Panc1 (cell line): ENCODE measurements at regions not wholly inside any gene's neighbourhood (a gene's known extent, or its start where the extent isn't known, plus 50 kb on each side); places are given as distances from the start of the nearest gene placed in this dataset.

Experiments used
- ATAC-seq: fragments of 200-7000 bp; cut with Tn5 transposase; 2 replicates; pipeline ENCODE4 v1.9.1; 2020; ENCODE audit warnings: mild to moderate bottlenecking, moderate library complexity
- BruUV-seq: library from RNA; stranded (reverse); fragments of 400-500 nt; replicated peaks from 2 replicates; lab custom pipeline; 2021; lab: Mats Ljungman, UMichigan
- CTCF ChIA-PET: fragments of 300-600 bp; sonication (Branson Sonifier 250); formaldehyde crosslinking; loops from one replicate; lab custom pipeline; 2022; ENCODE audit warnings: antibody characterized with exemption; lab: Charles Lee
- POLR2A ChIA-PET: fragments of 300-600 bp; sonication (Branson Sonifier 250); formaldehyde crosslinking; loops from one replicate; lab custom pipeline; 2022; ENCODE audit warnings: antibody characterized with exemption; lab: Charles Lee
- DNase-seq: peaks from one replicate; pipeline ENCODE4 v3.0.0-alpha.2; 2010; ENCODE audit warnings: low read depth, low spot score
- H3K27ac ChIP-seq: 2 replicates; pipeline ENCODE4 v1.5.1; 2011; ENCODE audit warnings: mild to moderate bottlenecking, low read length, inconsistent platforms
- H3K27me3 ChIP-seq: fragments of 200-500 bp; sonication (Bioruptor generic); 2 replicates; pipeline ENCODE4 v1.6.0; 2014; ENCODE audit warnings: low read length, inconsistent platforms; ENCODE audit not compliant: control insufficient read depth, insufficient read depth
- H3K36me3 ChIP-seq: fragments of 200-500 bp; sonication (Bioruptor generic); 2 replicates; pipeline ENCODE4 v1.5.1; 2014; ENCODE audit warnings: inconsistent platforms, mild to moderate bottlenecking, low read length, moderate library complexity; ENCODE audit not compliant: control insufficient read depth, insufficient read depth
- H3K4me1 ChIP-seq: 2 replicates; pipeline ENCODE4 v1.5.1; 2011; ENCODE audit warnings: inconsistent platforms, mild to moderate bottlenecking, low read length, moderate library complexity; ENCODE audit not compliant: control insufficient read depth, insufficient read depth
- H3K4me3 ChIP-seq, 2 experiments: 2 replicates each; pipeline ENCODE4 v1.5.1; 2011 to 2012; ENCODE audit warnings: low read depth in 2 of 2, low read length in 2 of 2, mild to moderate bottlenecking in 2 of 2, inconsistent platforms in 1 of 2, moderate library complexity in 1 of 2
- H3K9me3 ChIP-seq: fragments of 200-500 bp; sonication (Bioruptor generic); 2 replicates; pipeline ENCODE4 v1.5.1; 2014; ENCODE audit warnings: low read depth, mild to moderate bottlenecking, inconsistent platforms, low read length, moderate library complexity; ENCODE audit not compliant: control insufficient read depth, insufficient read depth
- POLR2AphosphoS5 ChIP-seq: IDR thresholded peaks from 2 replicates; pipeline ENCODE4 v1.6.1; 2012; ENCODE audit warnings: mild to moderate bottlenecking, low read depth, low read length, moderate library complexity
- in situ Hi-C: cut with HindIII; loops from 2 replicates; pipeline ENCODE4 v1.10.0; 2016; ENCODE audit warnings: low sequenced_read_pairs, low pct_unique_long_range_greater_than_20kb
- intact Hi-C: fragments of 100-400 bp; cut with micrococcal nuclease; formaldehyde crosslinking; loops from one replicate; pipeline ENCODE4 v1.10.0; 2022; ENCODE audit not compliant: unreplicated experiment
- TF ChIP-seq, protein P1 (sequence below), 2 experiments: IDR thresholded peaks; 2 replicates each; pipeline ENCODE4 v1.6.1; 2011 to 2012; ENCODE audit warnings: low read depth in 2 of 2, control low read depth in 1 of 2, low read length in 1 of 2, mild to moderate bottlenecking in 1 of 2, moderate library complexity in 1 of 2; ENCODE audit not compliant: insufficient read depth in 1 of 2
- TF ChIP-seq, protein P2 (sequence below): fragments of 450-650 bp; IDR thresholded peaks from 2 replicates; pipeline ENCODE4 v1.5.1; 2017; ENCODE audit warnings: mild to moderate bottlenecking

DNA sequence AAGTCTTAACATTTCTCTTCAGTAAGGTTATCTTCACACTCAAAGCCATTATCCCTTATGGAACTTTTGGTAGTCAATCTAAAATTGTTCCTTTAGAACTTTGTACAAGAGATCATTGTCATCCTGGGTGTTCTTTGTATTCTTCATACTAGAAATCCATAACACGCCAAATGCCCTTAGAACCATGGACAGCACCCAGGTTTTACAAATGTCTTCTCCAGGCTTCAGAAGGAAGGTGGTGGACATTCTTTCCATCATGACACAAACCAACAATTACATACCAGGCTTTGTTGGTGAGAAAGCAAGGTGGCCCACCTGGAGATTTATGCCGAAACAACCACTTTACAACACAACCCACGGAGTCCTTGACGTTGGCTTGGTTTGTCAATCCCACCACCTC is 365.6 kb upstream of the TBX3 start:
- POLR2A ChIA-PET = no interaction called here
- intact Hi-C loops (no loop called here), in situ Hi-C loops (no loop called here)
- no peak overlapping the region for H3K4me3 ChIP-seq
- TF ChIP-seq, protein P1, sequence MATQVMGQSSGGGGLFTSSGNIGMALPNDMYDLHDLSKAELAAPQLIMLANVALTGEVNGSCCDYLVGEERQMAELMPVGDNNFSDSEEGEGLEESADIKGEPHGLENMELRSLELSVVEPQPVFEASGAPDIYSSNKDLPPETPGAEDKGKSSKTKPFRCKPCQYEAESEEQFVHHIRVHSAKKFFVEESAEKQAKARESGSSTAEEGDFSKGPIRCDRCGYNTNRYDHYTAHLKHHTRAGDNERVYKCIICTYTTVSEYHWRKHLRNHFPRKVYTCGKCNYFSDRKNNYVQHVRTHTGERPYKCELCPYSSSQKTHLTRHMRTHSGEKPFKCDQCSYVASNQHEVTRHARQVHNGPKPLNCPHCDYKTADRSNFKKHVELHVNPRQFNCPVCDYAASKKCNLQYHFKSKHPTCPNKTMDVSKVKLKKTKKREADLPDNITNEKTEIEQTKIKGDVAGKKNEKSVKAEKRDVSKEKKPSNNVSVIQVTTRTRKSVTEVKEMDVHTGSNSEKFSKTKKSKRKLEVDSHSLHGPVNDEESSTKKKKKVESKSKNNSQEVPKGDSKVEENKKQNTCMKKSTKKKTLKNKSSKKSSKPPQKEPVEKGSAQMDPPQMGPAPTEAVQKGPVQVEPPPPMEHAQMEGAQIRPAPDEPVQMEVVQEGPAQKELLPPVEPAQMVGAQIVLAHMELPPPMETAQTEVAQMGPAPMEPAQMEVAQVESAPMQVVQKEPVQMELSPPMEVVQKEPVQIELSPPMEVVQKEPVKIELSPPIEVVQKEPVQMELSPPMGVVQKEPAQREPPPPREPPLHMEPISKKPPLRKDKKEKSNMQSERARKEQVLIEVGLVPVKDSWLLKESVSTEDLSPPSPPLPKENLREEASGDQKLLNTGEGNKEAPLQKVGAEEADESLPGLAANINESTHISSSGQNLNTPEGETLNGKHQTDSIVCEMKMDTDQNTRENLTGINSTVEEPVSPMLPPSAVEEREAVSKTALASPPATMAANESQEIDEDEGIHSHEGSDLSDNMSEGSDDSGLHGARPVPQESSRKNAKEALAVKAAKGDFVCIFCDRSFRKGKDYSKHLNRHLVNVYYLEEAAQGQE (IDR thresholded peaks at IDR 0.05; ENCODE audit: insufficient read depth in 1 of 2, low read depth in 2 of 2, low read length in 1 of 2) = peak; percentile 51 to 66; a peak in 2 of 4 replicates
- TF ChIP-seq, protein P2, sequence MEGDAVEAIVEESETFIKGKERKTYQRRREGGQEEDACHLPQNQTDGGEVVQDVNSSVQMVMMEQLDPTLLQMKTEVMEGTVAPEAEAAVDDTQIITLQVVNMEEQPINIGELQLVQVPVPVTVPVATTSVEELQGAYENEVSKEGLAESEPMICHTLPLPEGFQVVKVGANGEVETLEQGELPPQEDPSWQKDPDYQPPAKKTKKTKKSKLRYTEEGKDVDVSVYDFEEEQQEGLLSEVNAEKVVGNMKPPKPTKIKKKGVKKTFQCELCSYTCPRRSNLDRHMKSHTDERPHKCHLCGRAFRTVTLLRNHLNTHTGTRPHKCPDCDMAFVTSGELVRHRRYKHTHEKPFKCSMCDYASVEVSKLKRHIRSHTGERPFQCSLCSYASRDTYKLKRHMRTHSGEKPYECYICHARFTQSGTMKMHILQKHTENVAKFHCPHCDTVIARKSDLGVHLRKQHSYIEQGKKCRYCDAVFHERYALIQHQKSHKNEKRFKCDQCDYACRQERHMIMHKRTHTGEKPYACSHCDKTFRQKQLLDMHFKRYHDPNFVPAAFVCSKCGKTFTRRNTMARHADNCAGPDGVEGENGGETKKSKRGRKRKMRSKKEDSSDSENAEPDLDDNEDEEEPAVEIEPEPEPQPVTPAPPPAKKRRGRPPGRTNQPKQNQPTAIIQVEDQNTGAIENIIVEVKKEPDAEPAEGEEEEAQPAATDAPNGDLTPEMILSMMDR = no peak
- no peak for DNase-seq
- CTCF ChIA-PET = no interaction called here
- no peaks in the 10 kb centered on the region for H3K36me3 ChIP-seq
- no TSS peak for BruUV-seq
- H3K27ac ChIP-seq = no peak overlapping the region
- H3K27me3 ChIP-seq = 0 out of 2 replicates have a peak, but pooled peaks cover 2% of the 10 kb centered on the region
- no peaks in the 10 kb centered on the region for H3K9me3 ChIP-seq
- H3K4me1 ChIP-seq = no peaks in the 10 kb centered on the region
- ATAC-seq = no peak

DNA sequence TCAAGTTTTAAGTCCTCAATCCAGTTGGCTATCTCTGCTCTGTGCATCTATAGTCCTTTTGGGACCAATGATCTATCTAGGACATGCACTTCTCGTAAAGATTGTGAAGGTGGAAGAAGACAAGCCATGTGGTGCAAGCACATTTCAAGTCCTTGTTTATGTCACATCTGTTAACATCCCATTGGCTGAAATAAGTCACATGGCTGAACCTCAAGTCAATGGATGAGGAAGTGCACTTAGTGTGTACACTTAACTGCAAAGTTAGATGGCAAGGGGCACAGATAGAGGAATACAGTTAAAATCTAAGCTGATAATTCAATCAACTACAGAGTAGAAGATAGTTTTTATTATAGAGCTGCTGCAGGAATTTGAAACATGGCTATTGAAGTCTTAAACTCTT is 362.8 kb upstream of the TBX3 start:
- intact Hi-C loops (no loop called here), in situ Hi-C loops (no loop called here)
- CTCF ChIA-PET = no interaction called here
- TF ChIP-seq, protein P1 (IDR thresholded peaks at IDR 0.05; ENCODE audit: insufficient read depth in 1 of 2, low read depth in 2 of 2, low read length in 1 of 2) = no peak
- TF ChIP-seq, protein P2 = no peak
- TF ChIP-seq POLR2AphosphoS5 = no peak
- no TSS peak for BruUV-seq
- Histone ChIP-seq H3K27ac (no peak overlapping the region), H3K4me1 (no peaks in the 10 kb centered on the region), H3K9me3 (no peaks in the 10 kb centered on the region), H3K27me3 (no peaks in the 10 kb centered on the region; the same call in 1 of the 2 replicates), H3K36me3 (no peaks in the 10 kb centered on the region), H3K4me3 (no peak overlapping the region)
- ATAC-seq (no peak), DNase-seq (no peak)
- POLR2A ChIA-PET = no interaction called here
